OCI-LY7 (cell line): ENCODE measurements at regions not wholly inside any gene's neighbourhood (a gene's known extent, or its start where the extent isn't known, plus 50 kb on each side); places are given as distances from the start of the nearest gene placed in this dataset.

ENCODE experiments used
- CTCF ChIP-seq: fragments of 200-600 bp; sonication (generic); conservative IDR thresholded peaks from 2 replicates; pipeline ENCODE4 v1.5.1; 2014; ENCODE audit warnings: mild to moderate bottlenecking, antibody characterized with exemption, low read length, moderate library complexity, mixed read lengths
- EZH2phosphoT487 ChIP-seq: fragments of 200-600 bp; sonication (generic); IDR thresholded peaks from 2 replicates; pipeline ENCODE4 v1.6.1; 2018; ENCODE audit warnings: low read depth, borderline replicate concordance, mild to moderate bottlenecking, mixed run types, antibody characterized with exemption, low read length, moderate library complexity, mixed read lengths

GRCh38 chr2:157952558-157952957 is 76.4 kb upstream of the ACVR1 start:
- no peak for TF ChIP-seq CTCF
- no peak for TF ChIP-seq EZH2phosphoT487
